D341Med (cell line): ENCODE measurements at regions not wholly inside any gene's neighbourhood (a gene's known extent, or its start where the extent isn't known, plus 50 kb on each side); places are given as distances from the start of the nearest gene placed in this dataset.
"Not testable (repeated sequence)": the region's sequence is repeated elsewhere in the genome, so short reads cannot be mapped to it uniquely, and the experiment has no call there.

Experiments used
- DNase-seq: peaks from one replicate; pipeline ENCODE4 v3.0.0; 2012; ENCODE audit warnings: low spot score

DNA sequence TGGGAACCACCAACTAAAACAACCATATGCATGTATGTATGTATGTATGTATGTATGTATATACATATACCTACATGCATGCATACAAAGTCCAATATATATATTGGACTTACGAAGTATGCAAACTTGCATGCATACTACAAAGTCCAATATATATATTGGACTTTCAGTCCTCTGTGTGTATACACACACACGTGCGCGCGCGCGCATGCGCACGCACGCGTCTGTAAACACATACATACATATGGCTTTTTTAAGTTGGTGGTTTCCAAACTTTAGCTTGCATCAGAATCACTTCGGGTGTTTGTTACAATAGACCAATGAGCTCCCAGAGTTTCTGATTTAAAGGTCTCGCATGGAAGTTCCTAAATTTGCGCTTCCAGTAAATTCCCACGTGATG lies 197.5 kb upstream of the C1orf87 start:
- no peak for DNase-seq

DNA sequence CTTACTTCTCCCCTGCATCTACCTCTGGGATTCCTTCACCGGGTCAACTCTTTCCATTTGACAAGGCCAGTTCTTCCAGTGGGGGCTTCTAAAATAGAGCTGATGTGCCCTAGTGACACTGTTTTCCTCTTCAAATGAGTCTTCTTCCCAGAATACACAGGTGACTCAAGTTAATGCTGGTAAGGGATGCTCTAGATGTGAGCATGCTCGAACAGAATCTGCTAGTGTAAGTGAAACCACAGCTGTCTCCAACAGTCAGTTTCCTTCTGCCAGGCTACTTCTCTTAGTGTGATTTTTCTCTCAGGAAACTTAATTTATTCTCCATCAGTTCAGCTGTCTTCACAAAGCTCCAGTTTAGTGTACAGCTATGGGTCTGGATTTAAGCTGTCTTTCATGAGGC lies 194.9 kb upstream of the C1orf87 start:
- no peak for DNase-seq

GRCh38 chr1:60265560-60266535 lies 192.3 kb upstream of the C1orf87 start:
- no peak for DNase-seq

- DNase-seq, result no peak
Observed at GRCh38 chr1:60262701-60263100, 189.1 kb upstream of the C1orf87 start.

DNA sequence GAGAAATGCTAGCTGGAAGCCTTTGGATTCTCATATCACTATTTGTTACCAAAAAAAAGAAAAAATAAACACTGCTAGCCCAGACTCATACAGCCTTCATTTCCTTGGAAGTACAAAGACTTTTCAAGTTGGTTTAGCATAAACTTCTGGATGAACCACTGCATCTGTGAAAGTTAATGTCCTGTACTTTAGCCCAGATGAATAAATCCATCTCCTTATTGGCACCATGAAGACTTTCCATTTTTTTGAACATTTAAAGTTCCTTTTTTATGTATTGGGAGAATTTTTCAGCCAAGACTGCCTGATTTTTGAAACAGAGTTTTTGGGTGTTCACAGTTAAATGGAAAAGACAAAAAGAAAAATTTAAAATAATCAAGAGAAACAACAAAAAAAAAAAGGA lies 184.0 kb upstream of the C1orf87 start:
- no peak for DNase-seq

DNA sequence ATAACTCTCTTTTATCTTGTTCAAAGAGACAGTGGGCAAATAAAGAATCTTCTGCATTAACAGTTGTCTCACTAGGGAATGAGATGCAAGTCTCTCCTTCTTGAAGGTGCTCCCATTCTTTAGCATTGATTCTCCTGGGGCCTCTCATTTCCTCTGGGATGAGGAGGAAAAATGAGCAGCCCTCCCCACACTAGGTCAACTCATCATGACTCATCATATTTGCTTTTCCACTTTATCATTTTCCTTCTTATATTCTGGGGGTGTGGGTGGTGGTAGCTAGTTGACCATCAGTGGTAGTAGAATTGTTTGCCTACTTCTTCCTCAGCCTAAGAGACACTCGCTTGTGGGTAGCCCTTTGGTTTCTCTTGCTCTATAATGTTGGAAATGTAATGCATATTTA lies 182.0 kb upstream of the C1orf87 start:
- no peak for DNase-seq

- no peak for DNase-seq
Observed at GRCh38 chr1:60251426-60251825, 177.9 kb upstream of the C1orf87 start.

DNA sequence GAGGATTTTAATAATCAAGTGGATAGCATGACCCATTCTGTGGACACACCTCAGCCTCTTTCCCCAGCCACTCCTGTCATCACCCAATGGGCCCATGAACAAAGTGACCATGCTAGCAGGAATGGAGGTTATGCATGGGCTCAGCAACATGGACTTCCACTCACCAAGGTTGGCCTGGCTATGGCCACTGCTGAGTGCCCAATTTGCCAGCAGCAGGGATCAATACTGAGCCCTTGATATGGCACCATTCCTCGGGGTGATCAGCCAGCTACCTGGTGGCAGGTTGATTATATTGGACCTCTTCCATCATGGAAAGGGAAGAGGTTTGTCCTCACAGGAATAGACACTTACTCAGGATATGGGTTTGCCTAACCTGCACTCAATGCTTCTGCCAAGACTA lies 173.9 kb upstream of the C1orf87 start:
- DNase-seq, result not testable (repeated sequence)

DNA sequence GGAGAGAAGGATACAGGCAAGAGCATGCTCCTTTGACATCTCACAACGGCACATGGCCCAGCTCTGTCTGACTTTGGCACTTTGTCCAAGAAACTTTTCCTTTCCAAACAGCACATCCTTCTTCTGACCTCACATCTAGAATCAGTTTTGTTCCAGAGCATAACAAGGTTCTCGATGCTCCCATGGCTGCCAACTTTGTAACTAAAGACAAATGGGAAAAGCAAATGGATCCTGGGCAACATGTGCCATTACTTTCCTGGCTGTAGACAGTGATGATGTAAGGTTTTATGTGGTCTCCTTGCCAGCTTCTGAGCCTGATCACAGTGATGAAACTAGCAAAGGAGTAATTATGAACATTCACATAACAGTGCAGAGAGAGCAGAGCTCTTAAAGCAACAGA lies 171.8 kb upstream of the C1orf87 start:
- no peak for DNase-seq

- no peak for DNase-seq
Observed at GRCh38 chr1:60244906-60245305, 171.3 kb upstream of the C1orf87 start.

GRCh38 chr1:60235275-60235674 lies 161.7 kb upstream of the C1orf87 start:
- no peak for DNase-seq

DNA sequence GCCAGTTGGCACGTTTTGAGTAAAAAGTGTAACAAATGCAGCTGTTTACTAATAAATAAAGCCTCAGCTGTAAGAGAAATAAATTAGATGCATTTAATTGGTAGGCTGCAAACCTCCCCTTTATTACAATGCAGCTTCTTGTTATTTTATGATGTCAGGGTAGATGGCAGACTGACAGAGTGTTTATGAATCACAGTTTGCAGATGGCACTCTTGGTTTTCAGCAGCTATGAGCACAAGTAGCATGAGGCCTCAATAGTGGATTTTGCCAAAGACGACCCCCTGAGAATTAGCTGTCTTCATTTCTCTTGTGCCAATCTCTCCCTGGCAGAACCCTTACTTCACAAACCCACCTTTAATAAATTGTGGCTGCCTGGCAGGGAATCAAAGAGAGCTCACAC lies 161.2 kb upstream of the C1orf87 start:
- no peak for DNase-seq

GRCh38 chr1:60229821-60230220 lies 156.3 kb upstream of the C1orf87 start:
- DNase-seq, result no peak

DNA sequence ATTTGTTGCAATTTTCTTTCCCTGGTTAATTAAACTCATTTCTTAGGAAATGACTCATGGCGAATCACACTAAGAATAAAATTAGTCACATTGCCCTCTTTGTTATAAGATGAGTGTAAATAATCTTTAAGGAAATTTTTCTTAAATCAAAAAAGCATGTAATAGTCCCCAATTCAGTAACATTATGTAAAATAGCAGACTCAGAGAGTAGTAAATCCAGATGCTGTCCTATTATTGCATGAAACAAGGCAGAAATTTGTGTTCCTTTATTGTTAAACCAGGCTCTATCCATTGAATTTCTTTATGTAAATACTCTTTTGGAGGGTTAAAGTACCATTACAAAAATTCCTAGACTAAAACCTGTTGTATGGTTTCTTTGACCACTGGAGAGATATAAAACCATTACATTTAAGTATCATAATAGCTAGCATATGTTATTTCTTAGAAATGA lies 154.5 kb upstream of the C1orf87 start:
- DNase-seq, result no peak

DNA sequence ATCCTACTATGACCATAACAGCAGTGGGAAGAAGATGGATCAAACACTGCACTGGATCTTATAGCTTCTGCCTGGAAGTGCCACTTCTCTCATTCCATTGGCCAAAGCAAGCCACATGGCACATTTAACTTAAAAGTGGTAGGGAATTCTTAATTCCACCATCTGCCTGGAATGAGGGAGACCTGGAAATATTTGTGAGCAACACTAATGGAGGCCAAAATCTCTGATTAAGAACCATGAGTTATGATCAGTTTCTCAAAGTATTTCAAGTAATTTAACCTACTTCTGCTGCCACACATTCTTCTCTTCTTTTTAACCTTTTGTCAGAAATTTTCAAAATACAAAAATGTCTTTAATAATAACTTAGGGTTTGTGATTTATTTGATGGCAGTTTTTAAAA lies 154.0 kb upstream of the C1orf87 start:
- DNase-seq, result no peak

- no peak for DNase-seq
Observed at GRCh38 chr1:60225486-60225885, 151.9 kb upstream of the C1orf87 start.

- no peak for DNase-seq
Observed at GRCh38 chr1:60224523-60224922, 151.0 kb upstream of the C1orf87 start.

GRCh38 chr1:60223158-60223557 lies 149.6 kb upstream of the C1orf87 start:
- DNase-seq, result no peak

GRCh38 chr1:60222360-60223115 lies 149.0 kb upstream of the C1orf87 start:
- DNase-seq, result no peak

- no peak for DNase-seq
Observed at GRCh38 chr1:60213253-60213652, 139.7 kb upstream of the C1orf87 start.

DNA sequence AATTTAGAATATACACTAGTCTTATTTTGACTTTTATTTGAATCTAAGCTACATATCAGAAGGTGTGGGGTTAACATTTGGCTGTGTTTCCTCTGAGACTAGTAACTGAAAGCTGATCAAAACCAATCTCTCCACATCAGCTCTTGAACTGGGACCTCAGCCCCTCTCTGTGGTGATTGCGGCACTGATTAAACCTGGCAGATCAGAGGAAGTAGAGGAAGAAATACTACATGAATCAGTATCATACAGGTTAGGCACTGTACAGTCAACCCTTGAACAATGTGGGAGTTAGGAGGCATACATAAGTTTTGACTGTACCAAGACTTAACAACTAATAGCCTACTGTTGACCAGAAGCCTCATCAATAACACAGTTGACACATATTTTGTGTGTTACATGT lies 122.5 kb upstream of the C1orf87 start:
- DNase-seq, result no peak

DNA sequence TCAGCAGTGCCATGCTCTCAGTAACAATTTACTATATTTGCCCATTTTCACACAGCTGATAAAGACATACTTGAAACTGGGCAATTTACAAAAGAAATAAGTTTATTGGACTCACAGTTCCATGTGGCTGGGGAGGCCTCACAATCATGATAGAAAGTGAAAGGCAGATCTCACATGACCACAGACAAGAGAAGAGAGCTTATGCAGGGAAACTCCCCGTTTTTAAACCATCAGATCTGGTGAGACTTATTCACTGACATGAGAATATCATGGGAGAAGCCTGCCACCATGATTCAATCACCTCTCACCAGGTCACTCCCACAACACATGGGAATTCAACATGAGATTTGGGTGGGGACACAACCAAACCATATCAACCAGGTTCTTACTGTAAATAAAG lies 112.1 kb upstream of the C1orf87 start:
- DNase-seq, result no peak

- DNase-seq, result no peak
Observed at GRCh38 chr1:60184521-60184920, 111.0 kb upstream of the C1orf87 start.
